Ishikawa (cell line): ENCODE measurements at regions not wholly inside any gene's neighbourhood (a gene's known extent, or its start where the extent isn't known, plus 50 kb on each side); places are given as distances from the start of the nearest gene placed in this dataset.

Source experiments
- CEBPB ChIP-seq: IDR thresholded peaks from 2 replicates; pipeline ENCODE4 v1.6.1; 2012
- CREB1 ChIP-seq: IDR thresholded peaks from 2 replicates; pipeline ENCODE4 v1.6.1; 2012; ENCODE audit warnings: low read depth
- EGR1 ChIP-seq: IDR thresholded peaks from 2 replicates; pipeline ENCODE4 v1.6.1; 2012
- EP300 ChIP-seq: IDR thresholded peaks from 2 replicates; pipeline ENCODE4 v1.6.1; 2012; ENCODE audit warnings: borderline replicate concordance
- FOXM1 ChIP-seq: IDR thresholded peaks from 2 replicates; pipeline ENCODE4 v1.6.1; 2012; ENCODE audit warnings: low read depth, borderline replicate concordance
- MAX ChIP-seq: IDR thresholded peaks from 2 replicates; pipeline ENCODE4 v1.6.1; 2012
- NFIC ChIP-seq: IDR thresholded peaks from 2 replicates; pipeline ENCODE4 v1.6.1; 2012
- RAD21 ChIP-seq: IDR thresholded peaks from 2 replicates; pipeline ENCODE4 v1.6.1; 2012; ENCODE audit warnings: low read depth
- TAF1 ChIP-seq: IDR thresholded peaks from 2 replicates; pipeline ENCODE4 v1.6.1; 2012; ENCODE audit warnings: low read depth, mild to moderate bottlenecking
- TCF12 ChIP-seq: IDR thresholded peaks from 2 replicates; pipeline ENCODE4 v1.6.1; 2012; ENCODE audit warnings: low read depth
- TEAD4 ChIP-seq: IDR thresholded peaks from 2 replicates; pipeline ENCODE4 v1.6.1; 2012
- YY1 ChIP-seq: IDR thresholded peaks from 2 replicates; pipeline ENCODE4 v1.6.1; 2012; ENCODE audit warnings: low read depth
- ZBTB7A ChIP-seq: IDR thresholded peaks from 2 replicates; pipeline ENCODE4 v1.6.1; 2012; ENCODE audit warnings: low read depth
- TF ChIP-seq, protein P1 (sequence below): IDR thresholded peaks from 2 replicates; pipeline ENCODE4 v1.6.1; 2012
- TF ChIP-seq, protein P2 (sequence below): IDR thresholded peaks from 2 replicates; pipeline ENCODE4 v1.6.1; 2012; ENCODE audit warnings: low read depth, mild to moderate bottlenecking

DNA sequence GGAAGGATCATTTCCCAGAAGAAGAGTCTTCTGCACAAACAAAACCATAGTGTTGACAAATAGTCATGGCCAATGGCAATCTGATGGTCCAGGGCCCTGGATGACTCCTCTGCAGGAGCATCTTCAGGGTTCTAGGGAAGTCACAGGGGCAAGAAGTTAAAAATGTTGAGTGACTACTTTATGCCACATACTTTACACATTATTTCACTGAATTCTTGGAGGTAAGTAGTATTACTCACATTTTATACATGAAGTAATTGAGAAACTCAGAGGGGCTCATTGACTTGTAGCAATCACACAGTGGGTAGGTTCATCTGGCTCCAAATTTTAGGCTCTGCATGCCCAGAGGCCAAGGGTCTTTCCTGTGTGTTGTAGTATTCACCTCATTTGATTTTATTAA, 430.2 kb upstream of the MCTP2 start:
- TF ChIP-seq FOXM1 (no peak), EP300 (no peak), TAF1 (no peak), CEBPB (no peak), TEAD4 (no peak), ZBTB7A (no peak), YY1 (no peak), MAX (no peak), RAD21 (no peak), TCF12 (no peak)
- TF ChIP-seq, protein P1, sequence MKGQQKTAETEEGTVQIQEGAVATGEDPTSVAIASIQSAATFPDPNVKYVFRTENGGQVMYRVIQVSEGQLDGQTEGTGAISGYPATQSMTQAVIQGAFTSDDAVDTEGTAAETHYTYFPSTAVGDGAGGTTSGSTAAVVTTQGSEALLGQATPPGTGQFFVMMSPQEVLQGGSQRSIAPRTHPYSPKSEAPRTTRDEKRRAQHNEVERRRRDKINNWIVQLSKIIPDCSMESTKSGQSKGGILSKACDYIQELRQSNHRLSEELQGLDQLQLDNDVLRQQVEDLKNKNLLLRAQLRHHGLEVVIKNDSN: no peak
- TF ChIP-seq, protein P2, sequence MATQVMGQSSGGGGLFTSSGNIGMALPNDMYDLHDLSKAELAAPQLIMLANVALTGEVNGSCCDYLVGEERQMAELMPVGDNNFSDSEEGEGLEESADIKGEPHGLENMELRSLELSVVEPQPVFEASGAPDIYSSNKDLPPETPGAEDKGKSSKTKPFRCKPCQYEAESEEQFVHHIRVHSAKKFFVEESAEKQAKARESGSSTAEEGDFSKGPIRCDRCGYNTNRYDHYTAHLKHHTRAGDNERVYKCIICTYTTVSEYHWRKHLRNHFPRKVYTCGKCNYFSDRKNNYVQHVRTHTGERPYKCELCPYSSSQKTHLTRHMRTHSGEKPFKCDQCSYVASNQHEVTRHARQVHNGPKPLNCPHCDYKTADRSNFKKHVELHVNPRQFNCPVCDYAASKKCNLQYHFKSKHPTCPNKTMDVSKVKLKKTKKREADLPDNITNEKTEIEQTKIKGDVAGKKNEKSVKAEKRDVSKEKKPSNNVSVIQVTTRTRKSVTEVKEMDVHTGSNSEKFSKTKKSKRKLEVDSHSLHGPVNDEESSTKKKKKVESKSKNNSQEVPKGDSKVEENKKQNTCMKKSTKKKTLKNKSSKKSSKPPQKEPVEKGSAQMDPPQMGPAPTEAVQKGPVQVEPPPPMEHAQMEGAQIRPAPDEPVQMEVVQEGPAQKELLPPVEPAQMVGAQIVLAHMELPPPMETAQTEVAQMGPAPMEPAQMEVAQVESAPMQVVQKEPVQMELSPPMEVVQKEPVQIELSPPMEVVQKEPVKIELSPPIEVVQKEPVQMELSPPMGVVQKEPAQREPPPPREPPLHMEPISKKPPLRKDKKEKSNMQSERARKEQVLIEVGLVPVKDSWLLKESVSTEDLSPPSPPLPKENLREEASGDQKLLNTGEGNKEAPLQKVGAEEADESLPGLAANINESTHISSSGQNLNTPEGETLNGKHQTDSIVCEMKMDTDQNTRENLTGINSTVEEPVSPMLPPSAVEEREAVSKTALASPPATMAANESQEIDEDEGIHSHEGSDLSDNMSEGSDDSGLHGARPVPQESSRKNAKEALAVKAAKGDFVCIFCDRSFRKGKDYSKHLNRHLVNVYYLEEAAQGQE: no peak

DNA sequence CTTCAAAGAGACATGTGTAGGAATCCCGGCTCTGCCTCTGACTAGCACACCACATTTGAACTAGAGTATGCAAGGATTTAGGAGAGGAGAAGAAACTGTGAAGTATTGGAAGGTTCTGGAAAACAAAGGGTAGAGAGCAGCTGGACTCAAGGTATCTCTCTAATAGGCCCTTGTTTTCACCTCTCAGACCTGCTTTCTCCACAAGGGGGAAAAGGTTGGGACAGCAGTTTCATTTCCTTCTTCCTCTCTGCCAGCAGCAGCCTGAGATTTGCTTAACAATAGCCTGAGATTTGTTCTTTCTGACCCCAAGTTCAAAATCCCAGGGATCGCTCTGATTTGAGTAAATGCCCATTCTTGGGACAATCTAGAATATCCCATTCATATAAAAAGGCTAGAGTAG, 430.6 kb upstream of the MCTP2 start:
- TF ChIP-seq ZBTB7A (no peak), YY1 (no peak), TAF1 (no peak), EP300 (no peak), FOXM1 (no peak), CEBPB (no peak), EGR1 (no peak), TEAD4 (no peak), MAX (no peak), NFIC (no peak), TCF12 (no peak)
- TF ChIP-seq, protein P2: no peak

GRCh38 chr15:93789441-93789840, 441.9 kb upstream of the MCTP2 start:
- TF ChIP-seq, protein P1: no peak
- TF ChIP-seq NFIC (no peak), ZBTB7A (no peak), RAD21 (no peak), EGR1 (no peak), FOXM1 (no peak), TCF12 (no peak), TEAD4 (no peak), TAF1 (no peak), YY1 (no peak), MAX (no peak), CEBPB (no peak), EP300 (no peak)
- TF ChIP-seq, protein P2: no peak

DNA sequence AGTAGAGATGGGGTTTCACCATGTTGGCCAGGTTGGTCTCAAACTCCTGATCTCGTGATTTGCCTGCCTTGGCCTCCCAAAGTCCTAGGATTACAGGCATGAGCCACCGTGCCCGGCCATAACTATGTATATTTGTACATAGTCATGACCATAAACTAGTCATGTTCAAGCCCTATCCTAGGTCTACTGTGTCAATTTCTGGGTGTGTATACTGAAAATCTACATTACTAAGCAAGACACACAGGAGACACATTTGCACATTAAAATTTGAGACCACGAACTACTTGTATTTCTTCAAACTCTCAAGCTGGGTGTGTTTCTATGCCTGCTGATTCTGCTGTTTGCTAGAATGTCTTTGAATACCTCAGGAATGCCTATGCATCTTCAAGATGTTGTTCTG, 451.3 kb upstream of the MCTP2 start:
- TF ChIP-seq EGR1 (no peak), MAX (no peak), NFIC (no peak), ZBTB7A (no peak), TCF12 (no peak)

GRCh38 chr15:93779341-93779740, 452.0 kb upstream of the MCTP2 start:
- no peak for TF ChIP-seq RAD21
- TF ChIP-seq CEBPB: no peak
- no peak for TF ChIP-seq NFIC
- TF ChIP-seq MAX: no peak
- TF ChIP-seq CREB1: no peak
- TF ChIP-seq, protein P2: no peak
- TF ChIP-seq TCF12: no peak
- no peak for TF ChIP-seq FOXM1
